DOHH2 (cell line): ENCODE measurements at regions not wholly inside any gene's neighbourhood (a gene's known extent, or its start where the extent isn't known, plus 50 kb on each side); places are given as distances from the start of the nearest gene placed in this dataset.

Experiments
- CTCF ChIP-seq: fragments of 200-600 bp; sonication (generic); IDR thresholded peaks from one replicate; pipeline ENCODE4 v1.5.1; 2014; ENCODE audit warnings: antibody characterized with exemption, mild to moderate bottlenecking, low read depth, low read length; ENCODE audit not compliant: poor library complexity, severe bottlenecking
- EZH2phosphoT487 ChIP-seq: fragments of 200-600 bp; sonication (generic); IDR thresholded peaks from 2 replicates; pipeline ENCODE4 v1.6.1; 2017; ENCODE audit warnings: borderline replicate concordance, mild to moderate bottlenecking, antibody characterized with exemption, low read length, moderate library complexity, mixed read lengths

DNA sequence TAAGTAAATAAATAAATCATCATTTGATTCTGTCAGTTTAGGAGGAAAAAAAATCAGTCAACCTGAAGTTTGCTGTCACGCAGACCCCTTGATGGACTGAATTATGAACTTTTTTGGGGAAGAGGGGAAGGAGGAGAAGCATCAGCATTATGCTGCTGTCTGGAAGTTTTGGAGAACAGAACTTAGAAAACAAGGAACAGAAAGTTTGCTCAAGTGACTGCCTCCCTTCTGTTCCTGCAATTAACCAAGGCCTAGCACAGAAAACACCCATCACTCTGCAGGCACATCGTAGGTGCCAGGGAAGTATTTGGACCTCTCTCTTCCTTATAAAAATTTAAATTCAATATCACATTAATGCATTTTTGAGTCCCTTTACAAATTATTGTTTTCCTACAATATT is 283.8 kb downstream of the VRK1 start:
- TF ChIP-seq CTCF (no peak), EZH2phosphoT487 (no peak)
